Fibroblast of skin of abdomen (primary cell): ENCODE measurements at regions not wholly inside any gene's neighbourhood (a gene's known extent, or its start where the extent isn't known, plus 50 kb on each side); places are given as distances from the start of the nearest gene placed in this dataset.

Experiments
- DNase-seq: peaks from one replicate; pipeline ENCODE4 v3.0.0-alpha.2; 2013

- DNase-seq: peak; percentile 66
These were observed 138.9 kb upstream of the COL8A1 start for GRCh38 chr3:99499235-99500158.

GRCh38 chr3:99498550-99499234 is 139.7 kb upstream of the COL8A1 start:
- peak; percentile 56 for DNase-seq

- DNase-seq: no peak
These were observed 150.5 kb upstream of the COL8A1 start for GRCh38 chr3:99487894-99488293.

- no peak for DNase-seq
These were observed 153.1 kb upstream of the COL8A1 start for GRCh38 chr3:99485286-99485685.

DNA sequence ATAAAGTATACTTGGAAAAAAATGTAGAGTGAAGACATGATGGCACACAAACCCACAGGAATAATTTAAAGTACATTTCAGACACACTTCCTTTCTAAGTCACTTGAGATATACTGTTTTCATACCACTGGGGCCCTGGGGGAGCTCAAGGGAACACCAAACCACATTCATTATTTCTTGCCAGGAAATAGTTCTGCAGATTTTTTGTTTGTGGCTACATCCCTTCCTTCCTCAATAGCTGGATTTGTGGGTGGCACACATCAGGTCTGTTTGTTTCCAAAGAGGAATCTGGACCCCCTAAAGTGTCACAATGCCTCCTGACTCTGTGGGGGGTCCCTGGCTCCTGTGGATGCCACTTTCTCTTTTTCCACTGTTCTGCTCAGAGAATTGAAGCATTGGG is 153.5 kb upstream of the COL8A1 start:
- DNase-seq: peak; percentile 88

DNA sequence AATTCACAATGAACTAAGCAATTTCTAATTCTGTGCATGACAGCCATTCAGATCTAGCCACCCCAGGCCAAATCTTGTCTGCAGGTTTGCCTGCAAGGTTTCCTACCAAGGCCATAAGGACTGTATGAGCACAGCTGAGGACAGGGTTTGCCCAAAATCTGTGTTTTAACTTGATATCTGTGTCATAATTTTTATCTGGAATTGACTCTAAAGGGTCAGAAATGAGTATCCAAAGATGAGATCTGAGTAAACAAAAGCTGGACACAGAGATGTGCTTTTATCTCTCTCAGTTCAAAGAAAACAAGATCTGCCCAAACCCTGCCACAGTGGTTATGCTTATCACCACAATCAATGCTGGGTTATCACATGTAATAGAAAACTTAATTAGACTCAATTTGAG is 154.6 kb upstream of the COL8A1 start:
- no peak for DNase-seq

DNA sequence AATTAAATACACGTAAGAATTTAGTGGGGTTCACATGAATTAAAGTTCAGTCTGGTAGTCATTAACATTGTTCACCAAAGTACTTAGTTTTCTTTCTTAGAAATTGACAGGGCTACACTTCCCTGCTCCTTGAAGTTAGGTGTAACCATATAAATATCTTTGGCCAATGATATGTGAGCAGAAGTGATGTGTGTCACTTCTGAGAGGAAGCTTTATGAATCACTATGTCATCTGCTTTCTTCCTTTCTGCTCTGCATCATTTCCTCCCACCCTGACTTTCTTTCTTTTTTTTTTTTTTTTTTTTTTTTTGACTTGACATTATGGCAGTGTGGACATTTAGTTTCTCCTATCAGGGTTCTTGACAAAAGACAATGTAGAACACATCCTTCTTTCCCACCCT is 156.2 kb upstream of the COL8A1 start:
- DNase-seq: no peak

DNA sequence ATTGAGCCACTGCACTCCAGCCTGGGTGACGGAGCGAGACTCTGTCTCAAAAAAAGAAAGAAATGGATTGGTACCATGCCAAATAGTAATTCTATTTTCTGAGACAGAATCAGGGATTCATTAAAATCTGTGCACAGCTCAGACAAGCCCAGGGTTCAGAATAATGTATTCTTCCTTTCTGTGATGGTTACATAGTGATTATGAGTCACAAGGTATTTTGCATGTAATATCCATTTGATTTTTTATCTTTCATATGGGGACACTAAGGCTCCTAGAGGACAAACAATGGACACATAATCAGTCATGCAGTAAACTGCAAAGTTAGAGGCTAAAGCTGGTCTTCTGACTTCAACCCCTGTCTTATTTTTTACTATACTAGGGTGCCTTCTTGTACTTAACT is 156.8 kb upstream of the COL8A1 start:
- no peak for DNase-seq

- DNase-seq: no peak
These were observed 158.6 kb upstream of the COL8A1 start for GRCh38 chr3:99479768-99480167.

DNA sequence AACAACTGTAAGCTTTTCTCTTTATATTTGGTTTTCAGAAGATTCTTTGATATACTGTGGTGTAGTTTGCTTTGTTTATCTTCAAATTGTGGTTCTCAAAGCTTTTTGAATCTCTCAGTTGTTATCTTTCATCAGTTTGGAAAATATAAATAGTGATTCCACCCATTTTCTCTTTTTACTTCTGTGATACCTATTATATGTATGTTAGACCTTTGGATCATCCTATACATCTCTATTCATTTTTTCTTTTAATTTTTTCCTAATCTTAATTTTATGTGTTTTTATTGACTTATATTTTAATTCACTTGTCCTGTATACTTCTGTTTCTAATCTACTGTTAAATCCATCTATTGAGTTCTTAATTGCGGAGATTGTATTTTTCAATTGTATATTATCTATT is 160.7 kb upstream of the COL8A1 start:
- DNase-seq: no peak

GRCh38 chr3:99475229-99475628 is 163.2 kb upstream of the COL8A1 start:
- DNase-seq: peak; percentile 29

GRCh38 chr3:99474776-99475175 is 163.6 kb upstream of the COL8A1 start:
- no peak for DNase-seq

DNA sequence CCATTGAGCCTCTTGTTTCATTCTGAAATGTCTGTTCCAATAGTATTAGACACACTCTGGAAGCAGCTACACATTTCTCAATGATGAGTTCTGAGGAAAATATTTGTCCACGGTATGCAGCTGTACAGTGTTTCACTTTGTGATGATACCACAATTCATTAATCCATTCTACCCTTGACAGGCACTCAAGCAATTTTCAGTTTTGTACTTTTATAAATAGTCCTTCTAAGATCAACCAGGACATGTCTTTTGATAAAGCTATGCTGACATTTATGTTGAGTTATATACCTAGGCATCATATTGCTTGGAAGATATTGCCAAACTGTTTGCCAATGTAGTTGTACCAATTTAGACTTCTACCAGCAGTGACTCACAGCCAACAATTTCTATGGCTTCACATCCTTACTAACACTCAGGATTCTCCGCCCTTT is 165.1 kb upstream of the COL8A1 start:
- DNase-seq: peak; percentile 86

DNA sequence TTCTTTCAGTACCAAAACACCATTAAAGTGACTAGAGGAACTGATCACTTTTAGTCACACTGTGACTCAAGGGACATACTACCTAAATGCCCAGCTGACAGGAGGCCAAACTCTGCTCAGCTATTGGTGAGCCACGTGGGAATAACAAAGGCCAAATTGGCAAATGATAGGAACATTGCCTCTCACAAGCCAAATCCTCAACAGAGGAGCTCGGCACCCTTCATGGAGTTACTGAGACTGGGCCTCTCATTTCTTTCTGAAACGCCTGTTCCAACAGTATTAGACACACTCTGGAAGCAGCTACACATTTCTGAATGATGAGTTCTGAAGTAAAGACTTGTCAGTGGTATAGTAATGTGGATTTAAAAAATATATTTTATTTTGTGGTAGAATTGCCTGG is 166.0 kb upstream of the COL8A1 start:
- DNase-seq: peak; percentile 11

- no peak for DNase-seq
These were observed 166.8 kb upstream of the COL8A1 start for GRCh38 chr3:99471353-99472323.

- DNase-seq: peak; percentile 20
These were observed 167.6 kb upstream of the COL8A1 start for GRCh38 chr3:99470841-99471240.

DNA sequence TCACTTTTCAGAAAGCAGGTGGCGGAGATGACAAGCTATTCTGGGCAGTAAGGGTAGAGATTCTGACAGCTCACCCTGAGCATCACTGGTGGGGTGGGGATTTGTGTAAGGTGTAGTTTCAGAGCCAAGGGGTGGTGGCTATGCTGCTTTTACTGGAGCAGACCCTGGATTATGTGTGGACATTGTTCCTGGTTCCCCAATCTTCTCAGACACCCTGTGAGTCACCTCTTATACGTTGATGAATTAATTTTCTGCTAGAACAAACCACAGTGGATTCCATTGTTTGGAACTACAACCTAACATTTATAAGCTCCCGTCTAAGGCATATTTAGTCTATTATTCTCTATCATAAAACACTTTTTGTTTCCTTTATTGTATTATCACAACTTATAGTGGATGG is 169.5 kb upstream of the COL8A1 start:
- DNase-seq: peak; percentile 22

- DNase-seq: no peak
These were observed 171.0 kb upstream of the COL8A1 start for GRCh38 chr3:99467420-99467819.

GRCh38 chr3:99466331-99466730 is 172.1 kb upstream of the COL8A1 start:
- DNase-seq: peak; percentile 52

- DNase-seq: no peak
These were observed 180.4 kb upstream of the COL8A1 start for GRCh38 chr3:99458013-99458412.

DNA sequence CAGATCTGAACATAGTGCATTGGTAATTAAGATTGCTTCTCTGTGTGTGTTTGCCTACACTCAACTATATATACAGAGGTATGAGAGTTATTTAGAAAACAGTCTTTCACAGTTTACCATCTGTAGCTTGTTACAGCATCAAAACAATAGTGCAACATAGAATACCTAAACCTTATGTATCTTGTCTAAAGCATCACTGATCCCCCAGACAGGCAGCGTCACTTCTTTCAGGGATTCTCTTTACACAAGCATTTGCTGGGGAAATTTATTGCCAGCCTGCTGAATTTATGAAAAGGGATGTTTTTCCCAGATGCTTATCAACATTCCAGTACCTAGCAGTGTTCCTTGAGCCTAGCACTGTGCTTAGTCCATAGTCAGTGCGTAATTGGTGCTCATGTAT is 195.8 kb upstream of the COL8A1 start:
- no peak for DNase-seq

GRCh38 chr3:99439892-99440291 is 198.5 kb upstream of the COL8A1 start:
- peak; percentile 34 for DNase-seq

- peak; percentile 27 for DNase-seq
These were observed 204.2 kb upstream of the COL8A1 start for GRCh38 chr3:99434190-99434589.
